ENCODE measurements at regions not wholly inside any gene's neighbourhood (a gene's known extent, or its start where the extent isn't known, plus 50 kb on each side); places are given as distances from the start of the nearest gene placed in this dataset.

GRCh38 chr7:16975712-16976111 is 93.9 kb upstream of the AGR3 start:
- FAIRE-seq = no peak
- no peak for DNase-seq (ENCODE audit: insufficient read length, low spot score)

- DNase-seq (ENCODE audit: insufficient read length, low spot score) = no peak
- FAIRE-seq = no peak
These were observed 96.8 kb upstream of the AGR3 start for GRCh38 chr7:16978358-16979244.

- FAIRE-seq = no peak
- DNase-seq (ENCODE audit: insufficient read length, low spot score) = no peak
These were observed 98.8 kb upstream of the AGR3 start for GRCh38 chr7:16980539-16980938.

GRCh38 chr7:16982640-16983350 is 101.0 kb upstream of the AGR3 start:
- no peak for DNase-seq (ENCODE audit: insufficient read length, low spot score)
- FAIRE-seq = no peak

GRCh38 chr7:16984375-16984774 is 102.6 kb upstream of the AGR3 start:
- DNase-seq (ENCODE audit: insufficient read length, low spot score) = no peak
- no peak for FAIRE-seq

- DNase-seq (ENCODE audit: insufficient read length, low spot score) = no peak
- no peak for FAIRE-seq
These were observed 103.8 kb upstream of the AGR3 start for GRCh38 chr7:16985621-16986020.

- FAIRE-seq (no peak), DNase-seq (ENCODE audit: insufficient read length, low spot score) (no peak)
These were observed 105.0 kb upstream of the AGR3 start for GRCh38 chr7:16986755-16987154.

GRCh38 chr7:16989811-16990413 is 108.1 kb upstream of the AGR3 start:
- FAIRE-seq (no peak), DNase-seq (ENCODE audit: insufficient read length, low spot score) (peak; percentile 32)

GRCh38 chr7:16991551-16991950 is 109.8 kb upstream of the AGR3 start:
- no peak for DNase-seq (ENCODE audit: insufficient read length, low spot score)
- no peak for FAIRE-seq

GRCh38 chr7:16993543-16993942 is 111.8 kb upstream of the AGR3 start:
- DNase-seq (ENCODE audit: insufficient read length, low spot score) (no peak), FAIRE-seq (no peak)

- no peak for DNase-seq (ENCODE audit: insufficient read length, low spot score)
- FAIRE-seq = no peak
These were observed 116.8 kb upstream of the AGR3 start for GRCh38 chr7:16998481-16999051.

- FAIRE-seq (no peak), DNase-seq (ENCODE audit: insufficient read length, low spot score) (no peak)
These were observed 117.9 kb upstream of the AGR3 start for GRCh38 chr7:16999541-17000267.

GRCh38 chr7:17005271-17005670 is 123.5 kb upstream of the AGR3 start:
- DNase-seq (ENCODE audit: insufficient read length, low spot score) (no peak), FAIRE-seq (no peak)

GRCh38 chr7:17007841-17008240 is 126.1 kb upstream of the AGR3 start:
- FAIRE-seq = no peak
- no peak for DNase-seq (ENCODE audit: insufficient read length, low spot score)

- DNase-seq (ENCODE audit: insufficient read length, low spot score) = no peak
- no peak for FAIRE-seq
These were observed 127.4 kb upstream of the AGR3 start for GRCh38 chr7:17009007-17009719.

- FAIRE-seq (no peak), DNase-seq (ENCODE audit: insufficient read length, low spot score) (no peak)
These were observed 128.2 kb upstream of the AGR3 start for GRCh38 chr7:17009933-17010332.

- DNase-seq (ENCODE audit: insufficient read length, low spot score) (no peak), FAIRE-seq (no peak)
These were observed 129.0 kb upstream of the AGR3 start for GRCh38 chr7:17010637-17011300.

GRCh38 chr7:17013204-17013603 is 131.4 kb upstream of the AGR3 start:
- no peak for FAIRE-seq

GRCh38 chr7:17014686-17015085 is 132.9 kb upstream of the AGR3 start:
- DNase-seq (ENCODE audit: insufficient read length, low spot score) (no peak), FAIRE-seq (no peak)

More at GRCh38 chr7:17013204-17013603, 131.4 kb upstream of the AGR3 start:
- no peak for DNase-seq (ENCODE audit: insufficient read length, low spot score)
